Left renal cortex interstitium (tissue), 4 donors: ENCODE measurements at regions not wholly inside any gene's neighbourhood (a gene's known extent, or its start where the extent isn't known, plus 50 kb on each side); places are given as distances from the start of the nearest gene placed in this dataset.

ENCODE experiments used
- DNase-seq, 4 donors: peaks; one replicate each; pipeline ENCODE4 v3.0.0-alpha.2; 2013; ENCODE audit warnings: low read depth in 4 of 4, low spot score in 2 of 4, missing footprints in 1 of 4

DNA sequence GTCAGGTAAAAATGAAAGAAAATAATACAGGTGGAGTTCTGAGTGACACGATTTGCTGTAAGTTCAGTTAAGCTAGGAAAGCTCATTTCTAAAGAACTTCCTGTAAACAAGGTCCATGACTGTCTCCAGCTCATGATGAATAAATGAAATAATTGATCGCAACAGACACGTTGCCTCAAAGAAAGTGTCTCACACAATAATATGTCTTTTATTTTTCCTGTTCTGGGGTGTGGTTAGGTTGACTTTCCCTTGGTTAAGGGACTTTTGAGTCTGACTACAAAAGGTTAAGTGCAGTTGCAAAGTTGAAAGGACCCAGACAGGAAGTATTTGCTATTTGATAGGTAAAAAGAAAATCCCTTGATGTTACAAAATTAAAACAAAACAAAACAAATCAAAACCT, 304.2 kb upstream of the PRDM1 start:
- DNase-seq: no peak

DNA sequence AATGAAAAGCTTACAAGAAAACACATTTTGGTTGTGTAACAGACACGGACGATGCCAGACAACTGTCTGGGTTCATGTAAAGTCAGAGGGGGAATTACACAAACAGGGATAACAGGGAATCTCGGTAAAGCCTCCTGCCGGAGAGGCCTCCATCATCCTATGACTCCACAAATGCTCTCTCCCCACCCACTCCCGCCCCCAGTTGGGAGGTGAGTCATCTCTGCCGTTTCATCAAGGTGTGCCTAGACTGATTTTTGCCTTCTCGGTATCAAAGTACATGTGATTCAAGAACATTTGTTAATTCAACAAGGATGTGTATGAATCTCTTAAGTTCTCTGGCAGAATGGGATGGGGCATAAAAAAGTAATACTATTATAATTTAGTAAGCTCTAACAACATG, 304.9 kb upstream of the PRDM1 start:
- no peak for DNase-seq

DNA sequence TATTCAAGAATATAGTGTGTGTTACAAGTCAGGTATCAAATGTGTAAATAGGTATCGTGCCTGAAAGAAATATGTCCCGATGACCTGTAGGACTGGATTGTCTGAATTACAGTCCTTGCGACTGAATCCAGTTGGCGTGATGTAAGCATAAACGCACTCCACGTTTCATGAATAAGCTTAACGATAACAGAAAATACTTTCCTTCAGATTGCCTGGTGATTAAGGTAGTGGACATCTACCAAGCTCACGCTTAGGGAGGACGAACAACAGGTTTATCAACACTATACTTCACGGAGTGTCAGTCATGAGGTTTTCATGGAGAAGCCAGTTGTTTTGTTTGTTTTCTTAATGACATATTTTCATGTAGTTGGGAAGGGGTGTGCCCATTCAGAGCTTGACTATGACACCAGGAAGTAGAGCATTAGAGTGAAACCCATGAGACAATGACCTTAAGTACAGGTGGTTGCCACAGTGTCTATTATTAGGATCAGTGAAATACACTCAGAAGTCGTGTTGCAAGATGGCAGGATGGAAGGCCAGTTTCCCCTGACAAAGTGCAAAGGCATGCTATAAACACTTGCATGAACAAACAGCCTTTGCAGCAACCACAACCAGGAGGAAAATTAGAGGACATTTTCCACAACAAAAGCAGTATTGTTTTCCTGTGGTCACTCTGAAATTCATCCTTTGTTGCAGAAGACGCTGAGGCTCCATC, 305.8 kb upstream of the PRDM1 start:
- DNase-seq: no peak

DNA sequence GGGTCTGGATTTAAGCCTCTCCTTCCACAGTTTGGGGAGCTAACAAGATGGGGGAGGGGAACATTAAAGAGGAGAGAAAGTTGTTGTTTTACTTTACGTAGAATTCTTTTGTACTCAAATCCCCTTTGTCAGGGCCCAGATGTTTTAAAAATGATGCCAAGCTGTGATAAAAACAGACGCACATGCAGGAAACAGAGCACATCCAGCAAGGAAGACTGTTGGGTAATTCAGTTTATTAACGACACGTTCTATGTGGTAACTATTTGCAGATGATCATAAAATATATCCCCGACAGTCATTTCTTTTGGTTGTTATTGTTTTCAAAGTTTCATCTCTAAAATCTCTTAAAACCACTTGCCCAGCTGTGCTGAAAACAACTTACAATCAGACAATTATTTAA, 307.0 kb upstream of the PRDM1 start:
- no peak for DNase-seq

DNA sequence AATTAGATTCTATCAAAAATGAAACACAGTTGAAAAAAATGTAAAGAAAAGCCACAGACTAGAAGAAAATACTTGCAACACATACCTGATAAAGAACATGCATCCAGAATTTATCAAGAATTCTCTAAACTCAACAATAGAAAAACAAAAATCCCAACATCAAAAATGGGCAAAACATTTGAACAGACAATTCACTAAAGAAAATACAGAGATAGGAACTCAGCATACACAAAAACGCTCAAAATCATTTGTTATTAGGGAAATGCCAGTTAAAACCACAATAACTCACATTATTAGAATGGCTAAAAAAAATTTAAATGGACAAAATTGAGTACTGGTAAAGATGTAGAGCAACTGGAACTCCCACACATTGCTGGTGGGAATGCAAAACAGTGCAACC, 311.0 kb upstream of the PRDM1 start:
- DNase-seq: no peak

DNA sequence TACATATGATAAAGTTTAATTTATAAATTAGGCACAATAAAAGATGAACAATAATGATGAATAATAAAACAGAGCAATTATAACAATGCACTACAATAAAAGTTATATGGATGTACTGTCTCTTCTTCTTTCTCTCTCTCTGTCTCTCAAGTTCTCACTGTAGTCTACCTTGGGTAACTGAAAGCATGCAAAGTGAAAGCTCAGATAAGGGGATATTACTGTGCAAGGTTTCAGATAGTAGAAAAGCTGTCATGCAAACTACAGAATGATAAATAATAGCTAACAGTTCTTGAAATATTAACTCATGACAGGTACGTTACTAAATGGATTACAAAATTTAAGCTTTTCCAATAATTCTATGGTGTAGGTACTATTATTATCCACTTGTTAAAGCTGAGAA, 311.9 kb upstream of the PRDM1 start:
- no peak for DNase-seq

DNA sequence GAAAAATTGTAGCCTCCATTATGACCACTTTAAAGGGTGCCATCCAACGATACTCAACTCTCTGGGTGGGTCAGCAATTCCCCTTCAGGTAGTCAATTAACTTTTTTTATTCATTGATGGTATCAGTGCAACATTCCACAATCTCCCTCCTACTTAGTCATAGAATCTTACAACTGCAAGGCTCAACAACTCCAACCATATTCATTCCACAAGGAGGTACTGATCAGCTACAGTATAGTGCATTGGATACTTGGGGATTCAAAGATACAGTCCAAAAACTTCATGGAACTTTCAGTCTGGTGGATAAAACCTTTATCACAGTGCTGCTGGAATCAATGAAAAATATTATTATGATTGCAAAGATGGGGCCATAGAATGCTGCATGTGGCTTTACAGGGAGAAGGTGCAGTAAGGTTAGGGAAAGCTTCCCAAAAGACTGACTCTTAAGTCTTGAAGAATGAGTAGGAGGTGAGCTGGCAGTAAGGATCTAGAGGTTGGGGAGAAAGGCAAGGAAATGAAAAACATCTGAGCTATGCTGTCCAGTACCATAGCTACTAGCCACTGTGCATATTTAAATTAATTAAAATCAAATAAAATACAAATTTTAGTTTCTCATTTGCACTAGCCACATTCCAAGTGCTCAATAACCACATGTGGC, 314.7 kb upstream of the PRDM1 start:
- no peak for DNase-seq

DNA sequence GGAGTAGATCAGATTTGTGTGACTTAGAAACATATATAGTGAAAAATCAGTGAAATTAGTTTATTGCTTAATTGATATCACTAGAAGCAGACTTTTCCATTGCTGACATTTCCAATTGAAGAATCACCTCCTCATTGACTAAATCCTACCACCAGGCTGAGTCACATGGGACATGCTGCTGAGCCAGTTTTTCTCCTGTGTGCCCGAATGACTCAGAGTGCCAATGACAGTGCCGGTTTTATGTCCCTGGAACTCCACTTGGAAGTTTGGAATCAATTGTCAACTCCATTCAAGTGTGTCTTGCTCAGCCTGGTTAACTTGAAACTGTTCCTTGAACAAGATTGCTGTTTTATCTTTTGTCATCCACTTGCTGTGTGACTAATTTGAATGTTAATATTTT, 316.1 kb upstream of the PRDM1 start:
- DNase-seq: no peak

DNA sequence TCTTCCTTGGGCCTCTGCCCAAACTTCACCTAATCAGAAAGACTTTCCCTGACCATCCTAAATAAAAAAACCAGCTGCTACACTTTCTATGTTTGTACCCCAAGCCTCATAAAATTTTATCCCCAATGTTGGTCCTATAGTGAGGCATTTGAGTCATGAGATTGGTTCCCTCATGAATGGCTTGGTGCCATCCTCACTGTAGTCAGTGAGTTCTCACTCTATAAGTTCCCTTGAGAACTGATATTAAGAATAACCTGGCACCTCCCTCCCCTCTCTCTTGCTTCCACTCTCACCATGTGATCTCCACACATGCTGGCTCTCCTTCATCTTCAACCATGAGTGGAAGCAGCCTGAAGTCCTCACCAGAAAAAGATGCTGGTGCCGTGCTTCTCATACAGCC, 316.9 kb upstream of the PRDM1 start:
- DNase-seq: no peak

DNA sequence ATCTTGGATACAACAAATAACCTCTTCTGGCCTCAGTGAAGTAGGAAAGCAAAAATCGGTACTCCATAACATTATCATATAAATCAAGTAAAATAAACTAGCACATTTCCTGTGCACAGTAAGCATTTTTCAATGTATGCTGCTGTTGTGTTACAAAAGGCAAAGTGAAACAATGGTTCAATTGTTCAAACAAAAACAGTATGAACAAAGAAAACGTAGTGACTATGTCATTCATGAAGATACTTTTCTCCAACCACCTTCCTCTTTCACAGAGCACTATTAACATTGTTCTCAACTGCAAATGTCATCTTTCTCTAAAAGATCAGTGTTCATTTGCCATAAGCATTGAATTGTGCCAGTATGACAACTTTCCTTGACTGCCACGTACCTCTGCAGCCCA, 318.6 kb upstream of the PRDM1 start:
- DNase-seq: no peak

DNA sequence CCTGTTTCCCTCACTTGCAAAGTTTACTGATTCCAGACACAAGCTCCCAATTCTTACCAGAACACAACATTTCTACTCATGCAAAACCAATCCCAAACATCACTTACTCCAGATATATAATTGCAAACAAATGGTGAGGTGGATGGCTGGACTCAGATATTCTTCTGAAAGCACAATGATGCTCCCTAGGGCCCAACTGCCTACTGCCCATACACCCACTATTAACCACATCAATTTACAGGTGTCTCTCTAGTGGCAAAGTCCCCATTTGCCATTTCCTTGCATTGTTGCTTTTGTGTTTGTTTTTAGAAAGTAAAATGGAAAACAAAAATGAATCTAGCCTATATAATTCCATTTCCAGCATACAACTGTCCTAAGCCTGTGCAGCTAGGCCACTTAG, 320.9 kb upstream of the PRDM1 start:
- no peak for DNase-seq

DNA sequence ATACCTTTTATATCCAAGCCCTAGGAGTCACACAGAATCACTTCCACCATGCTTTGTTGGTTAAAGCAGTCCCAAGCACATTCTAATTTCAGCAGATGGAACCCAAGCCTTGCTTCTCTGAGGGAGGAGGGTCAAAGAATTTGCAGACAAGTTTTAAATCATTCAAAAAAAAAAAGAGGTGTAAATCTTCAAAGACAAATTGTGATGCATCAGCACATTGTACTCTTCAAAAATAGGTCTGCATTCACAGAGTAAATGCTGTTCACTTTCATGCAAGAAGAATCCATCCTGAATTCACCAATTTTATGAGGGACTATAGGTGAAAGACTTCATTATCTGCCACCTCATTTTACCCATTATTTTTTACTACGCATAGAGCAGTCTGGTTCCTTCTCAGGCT, 321.8 kb upstream of the PRDM1 start:
- no peak for DNase-seq

DNA sequence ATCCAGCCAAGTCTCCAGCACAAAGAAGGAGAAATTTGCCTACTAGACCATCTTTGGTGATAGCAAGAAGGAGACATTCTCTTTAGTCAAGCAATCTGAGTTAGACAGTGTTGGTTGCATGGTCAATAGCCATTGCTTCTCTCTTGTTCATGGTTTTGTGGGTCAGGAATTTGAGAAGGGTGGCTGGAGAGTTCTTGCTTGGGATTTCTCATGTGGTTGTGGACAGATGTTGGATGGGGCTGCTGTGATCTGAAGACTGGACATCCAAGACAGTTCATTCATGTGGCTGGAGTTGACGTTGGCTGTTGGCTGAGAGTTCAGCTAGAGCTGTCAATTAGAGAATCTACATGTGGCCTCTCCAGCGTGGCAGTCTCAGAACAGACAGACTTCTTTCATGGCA, 322.3 kb upstream of the PRDM1 start:
- DNase-seq: no peak

DNA sequence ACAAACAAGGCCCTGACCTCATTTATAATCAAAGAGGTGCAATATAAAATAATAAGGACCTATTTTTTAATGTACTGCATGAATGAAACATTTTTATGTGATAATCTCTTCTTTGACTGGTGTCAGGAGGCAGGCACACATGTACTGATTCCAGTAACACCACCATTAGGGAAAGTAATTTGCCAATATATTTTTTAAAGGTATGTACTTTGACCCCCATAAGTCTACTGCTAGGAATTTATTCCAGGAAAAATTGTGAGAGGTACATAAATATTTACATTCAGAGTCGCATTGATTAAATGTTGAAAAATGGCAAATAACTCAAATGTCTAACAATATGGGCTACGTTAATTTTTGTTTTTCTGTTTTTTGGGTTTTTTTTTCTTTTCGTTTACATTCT, 325.4 kb upstream of the PRDM1 start:
- no peak for DNase-seq

DNA sequence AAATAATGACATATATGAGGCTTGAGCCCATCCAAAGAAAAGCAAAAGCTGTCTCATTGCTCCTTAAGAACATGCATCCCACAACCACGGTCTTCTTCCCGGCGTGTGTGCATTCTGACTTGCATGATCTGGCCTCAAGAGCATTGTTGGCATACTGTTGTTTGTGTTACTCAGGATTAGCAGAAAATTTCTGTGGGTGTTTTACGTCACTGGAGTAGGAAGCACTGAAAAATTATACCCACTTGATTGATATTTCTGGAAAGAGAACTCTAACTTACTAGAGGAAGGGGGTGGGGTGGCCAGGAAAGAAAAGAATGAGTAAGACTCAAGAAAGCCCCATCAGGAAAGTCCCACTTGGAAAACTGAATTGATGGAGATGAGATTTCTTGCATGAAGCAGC, 326.2 kb upstream of the PRDM1 start:
- no peak for DNase-seq

DNA sequence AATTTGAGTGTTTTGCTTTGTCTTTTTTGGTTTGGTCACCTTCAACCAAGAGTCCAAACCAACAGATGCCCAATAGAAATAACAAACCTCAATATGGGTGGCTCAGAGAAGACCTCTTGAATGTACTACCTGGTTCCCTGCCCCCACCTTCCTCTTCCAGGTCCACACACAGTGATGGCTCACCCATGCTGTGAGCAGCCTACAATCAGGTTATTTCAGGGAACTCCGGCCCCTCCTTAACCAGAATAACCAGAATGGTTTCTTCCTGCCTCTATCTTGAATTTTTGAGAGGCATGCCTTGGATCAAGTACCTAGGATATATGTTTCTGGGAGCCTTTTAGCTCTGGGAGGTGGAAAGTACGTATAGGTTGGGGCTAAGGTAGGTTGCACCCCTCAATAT, 327.1 kb upstream of the PRDM1 start:
- no peak for DNase-seq

DNA sequence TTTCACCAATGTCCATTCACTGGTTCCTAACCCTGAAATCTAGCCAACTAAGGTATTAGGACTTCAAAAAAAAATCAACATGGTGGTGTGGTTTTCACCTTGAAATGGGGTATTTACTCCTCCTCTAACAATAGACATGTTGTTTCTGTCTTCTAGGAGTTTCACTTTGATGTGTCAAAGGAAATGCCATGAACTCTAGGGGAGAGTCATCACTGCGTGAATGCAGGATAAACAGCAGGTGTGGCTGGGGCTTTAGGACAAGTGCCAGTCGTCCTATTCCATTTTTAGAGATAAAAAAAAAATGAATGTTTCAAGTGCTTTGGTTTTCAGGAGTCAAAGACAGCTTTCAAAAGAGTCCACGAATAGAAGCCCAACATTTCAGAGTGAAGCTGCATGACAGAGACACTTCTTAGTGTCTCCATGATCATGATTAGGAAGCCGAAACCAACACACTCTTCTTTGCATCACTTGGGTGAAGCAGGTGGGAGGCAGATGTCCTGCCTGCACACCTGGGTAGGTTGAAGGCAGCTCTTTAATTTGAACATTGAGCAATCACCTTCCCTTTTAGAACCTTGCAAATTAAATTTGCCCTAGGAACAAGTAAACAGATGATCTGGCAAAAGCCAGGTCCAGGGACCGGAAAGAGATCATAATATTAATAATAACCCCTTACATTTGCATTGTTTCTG, 328.5 kb upstream of the PRDM1 start:
- no peak for DNase-seq

DNA sequence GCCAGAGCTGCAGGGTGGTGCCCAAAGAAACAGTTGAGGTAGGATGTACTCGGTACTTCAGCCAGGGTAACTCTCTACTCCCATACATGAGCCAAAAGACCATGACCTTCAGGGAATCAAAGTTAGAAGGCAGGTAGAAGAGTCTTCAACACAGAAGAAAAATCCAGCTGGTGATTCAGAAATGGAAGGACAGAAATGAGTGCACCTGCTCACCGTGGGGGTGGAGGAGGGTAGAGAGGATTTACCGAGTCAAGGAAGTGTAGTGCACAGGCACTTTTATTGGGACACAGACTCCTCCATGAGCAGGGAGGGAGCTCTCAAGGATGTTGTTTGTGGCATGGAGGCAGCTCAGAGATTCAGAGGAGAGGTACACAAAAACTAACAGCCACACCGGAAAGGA, 330.3 kb upstream of the PRDM1 start:
- DNase-seq: no peak

DNA sequence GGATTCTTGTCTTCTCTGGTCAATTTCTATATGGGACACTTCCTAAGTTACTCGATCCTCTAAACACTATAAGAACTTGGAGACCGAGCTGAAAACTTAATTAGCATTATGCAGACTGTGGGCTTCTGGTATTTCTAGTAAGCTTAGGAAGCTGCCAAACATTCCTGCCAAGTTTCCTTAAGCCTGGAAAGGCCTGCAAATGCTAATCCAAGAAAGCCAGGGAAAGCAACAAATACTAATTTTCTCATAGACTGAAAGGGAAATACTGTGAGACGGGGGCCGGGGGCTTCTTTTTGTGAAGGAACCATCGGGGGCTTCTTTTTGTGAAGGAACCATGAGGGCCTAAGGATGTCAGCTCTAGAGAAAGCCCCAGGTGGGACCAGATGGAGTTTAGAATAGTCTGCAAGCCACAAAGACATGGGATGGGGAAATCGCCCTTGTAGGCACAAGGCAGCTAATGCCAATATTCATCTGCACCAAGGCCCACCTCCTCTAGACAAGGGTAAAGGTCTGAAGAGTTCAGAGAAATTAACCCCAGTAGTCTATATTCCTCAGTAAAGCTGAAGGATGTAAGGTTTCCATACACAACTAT, 332.4 kb upstream of the PRDM1 start:
- DNase-seq: no peak

DNA sequence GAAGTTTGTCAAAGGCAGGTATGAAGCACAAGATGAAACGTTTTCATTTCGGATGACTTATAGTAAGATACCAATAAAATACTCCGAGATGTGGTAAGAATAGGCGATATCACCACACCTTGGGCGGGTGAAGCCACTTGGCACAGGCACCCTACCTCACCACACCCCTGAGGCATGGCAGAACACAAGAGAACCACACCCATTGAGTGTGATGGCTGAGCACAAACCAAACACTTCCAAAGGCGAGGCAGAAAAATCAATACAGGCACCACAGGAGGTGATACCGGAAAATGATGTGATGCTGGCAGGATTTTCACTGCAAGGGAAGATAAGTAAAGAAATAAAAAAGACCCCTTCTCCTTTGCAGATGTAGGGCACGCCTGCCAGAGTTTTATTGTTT, 332.9 kb upstream of the PRDM1 start:
- no peak for DNase-seq

DNA sequence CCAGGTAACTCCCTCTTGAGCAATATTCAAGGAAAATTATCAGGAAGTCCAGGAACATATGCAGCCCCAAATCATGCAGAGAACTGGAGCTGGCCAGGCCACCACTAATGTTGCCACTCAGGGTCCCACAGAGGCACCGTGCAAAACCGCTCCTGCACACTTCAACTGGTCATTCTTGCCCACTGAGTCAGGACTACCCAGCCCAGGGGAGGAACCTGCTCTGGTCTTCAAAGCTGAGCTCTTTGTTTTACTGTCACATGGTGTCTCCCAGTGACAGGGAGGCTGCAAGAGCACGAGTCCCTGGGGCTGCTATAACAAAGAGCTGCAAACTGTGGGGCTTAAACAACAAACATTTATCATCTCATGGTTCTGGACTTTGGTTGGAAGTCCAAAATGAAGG, 336.0 kb upstream of the PRDM1 start:
- DNase-seq: no peak

DNA sequence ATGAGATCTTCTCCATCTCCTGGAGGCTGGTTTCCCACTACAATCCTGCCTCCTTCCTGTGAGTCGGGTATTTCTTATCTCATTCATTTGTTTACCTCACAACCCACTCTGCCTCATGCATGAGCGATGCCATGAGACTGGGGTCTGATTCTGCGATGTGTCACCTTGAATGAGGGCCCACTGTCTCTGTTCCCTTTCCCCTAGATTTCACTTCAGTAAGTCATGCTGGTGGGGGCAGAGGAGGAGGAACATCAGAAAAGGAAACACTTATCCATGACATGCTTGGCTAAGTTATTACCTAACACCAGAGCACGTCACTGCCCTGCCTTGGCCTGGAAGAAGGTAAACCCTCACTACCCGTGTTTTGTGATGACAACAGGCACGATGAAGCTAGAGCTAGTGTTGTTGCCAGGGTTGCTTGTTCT, 337.4 kb upstream of the PRDM1 start:
- DNase-seq: no peak
